GM10266 (cell line): ENCODE measurements at regions not wholly inside any gene's neighbourhood (a gene's known extent, or its start where the extent isn't known, plus 50 kb on each side); places are given as distances from the start of the nearest gene placed in this dataset.

Source experiments
- DNase-seq: peaks from one replicate; pipeline ENCODE4 v3.0.0; 2012; ENCODE audit errors: extremely low spot score
- TF ChIP-seq, protein P1 (sequence below): IDR thresholded peaks from 2 replicates; pipeline ENCODE4 v1.5.1; 2012; ENCODE audit warnings: mild to moderate bottlenecking, low read depth; ENCODE audit not compliant: control insufficient read depth, insufficient read depth; ENCODE audit errors: missing control alignments

GRCh38 chr4:81282131-81282530 is 67.1 kb upstream of the PRKG2 start:
- no peak for DNase-seq
- TF ChIP-seq, protein P1, sequence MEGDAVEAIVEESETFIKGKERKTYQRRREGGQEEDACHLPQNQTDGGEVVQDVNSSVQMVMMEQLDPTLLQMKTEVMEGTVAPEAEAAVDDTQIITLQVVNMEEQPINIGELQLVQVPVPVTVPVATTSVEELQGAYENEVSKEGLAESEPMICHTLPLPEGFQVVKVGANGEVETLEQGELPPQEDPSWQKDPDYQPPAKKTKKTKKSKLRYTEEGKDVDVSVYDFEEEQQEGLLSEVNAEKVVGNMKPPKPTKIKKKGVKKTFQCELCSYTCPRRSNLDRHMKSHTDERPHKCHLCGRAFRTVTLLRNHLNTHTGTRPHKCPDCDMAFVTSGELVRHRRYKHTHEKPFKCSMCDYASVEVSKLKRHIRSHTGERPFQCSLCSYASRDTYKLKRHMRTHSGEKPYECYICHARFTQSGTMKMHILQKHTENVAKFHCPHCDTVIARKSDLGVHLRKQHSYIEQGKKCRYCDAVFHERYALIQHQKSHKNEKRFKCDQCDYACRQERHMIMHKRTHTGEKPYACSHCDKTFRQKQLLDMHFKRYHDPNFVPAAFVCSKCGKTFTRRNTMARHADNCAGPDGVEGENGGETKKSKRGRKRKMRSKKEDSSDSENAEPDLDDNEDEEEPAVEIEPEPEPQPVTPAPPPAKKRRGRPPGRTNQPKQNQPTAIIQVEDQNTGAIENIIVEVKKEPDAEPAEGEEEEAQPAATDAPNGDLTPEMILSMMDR: no peak

DNA sequence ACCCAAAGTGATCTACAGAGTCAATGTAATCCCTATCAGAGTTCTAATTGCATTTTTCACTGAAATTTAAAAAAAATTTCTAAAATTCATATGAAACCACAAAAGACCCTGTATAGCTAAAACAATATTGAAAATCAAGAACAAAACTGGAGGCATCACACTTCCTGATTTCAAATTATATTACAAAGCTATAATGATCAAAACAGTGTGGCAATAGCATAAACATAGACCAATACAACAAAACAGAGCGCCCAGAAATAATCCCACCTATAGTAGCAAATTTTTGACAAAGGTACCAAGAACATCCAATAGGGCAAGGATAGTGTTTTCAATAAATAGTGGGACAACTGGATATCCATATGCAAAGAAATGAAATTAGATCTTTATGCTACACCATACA is 59.4 kb upstream of the PRKG2 start:
- no peak for DNase-seq
- TF ChIP-seq, protein P1: no peak

DNA sequence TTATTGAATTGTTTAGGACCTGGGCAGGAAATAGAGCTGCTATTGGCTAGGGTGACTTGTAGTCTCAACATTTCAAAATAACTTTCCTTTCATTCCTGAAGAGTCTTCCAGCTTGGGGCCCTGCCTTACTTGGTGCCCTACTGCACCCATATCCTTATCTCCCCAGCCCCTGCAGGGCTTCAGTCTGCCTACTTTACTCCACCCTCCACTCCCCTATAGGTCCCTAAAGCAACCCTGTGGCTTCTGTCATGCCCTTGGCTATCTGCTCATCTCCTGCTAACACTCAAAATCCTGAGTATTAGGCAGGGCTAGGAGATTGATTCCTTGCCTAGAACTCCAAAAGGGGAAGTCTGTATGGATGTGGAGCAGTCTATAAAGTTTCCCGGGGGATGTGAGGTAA is 57.6 kb upstream of the PRKG2 start:
- TF ChIP-seq, protein P1: no peak
- no peak for DNase-seq
